ENCODE measurements at regions not wholly inside any gene's neighbourhood (a gene's known extent, or its start where the extent isn't known, plus 50 kb on each side); places are given as distances from the start of the nearest gene placed in this dataset.

DNA sequence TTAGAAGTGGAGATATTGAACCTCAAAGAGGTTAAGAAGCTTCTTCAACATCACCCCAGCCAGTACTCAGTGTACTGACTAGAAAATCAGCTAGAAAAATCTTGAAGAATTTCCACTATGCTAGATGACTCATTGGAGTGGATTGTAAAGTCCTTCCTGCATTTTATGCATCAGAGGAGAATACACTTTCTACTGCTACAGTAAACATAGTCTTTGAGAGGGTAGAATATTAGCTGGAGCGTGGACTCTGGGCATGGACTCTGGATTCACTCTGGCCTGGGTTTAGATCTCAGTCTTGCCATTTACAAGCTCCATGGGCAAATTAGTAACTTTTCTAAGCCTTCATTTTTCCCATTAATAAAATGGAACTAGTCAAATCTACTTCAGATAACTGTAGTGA is 215.9 kb downstream of the IRS1 start:
- no peak for DNase-seq (ENCODE audit: low read depth, low spot score)
- H3K27ac ChIP-seq = peak overlapping the region; percentile 23

DNA sequence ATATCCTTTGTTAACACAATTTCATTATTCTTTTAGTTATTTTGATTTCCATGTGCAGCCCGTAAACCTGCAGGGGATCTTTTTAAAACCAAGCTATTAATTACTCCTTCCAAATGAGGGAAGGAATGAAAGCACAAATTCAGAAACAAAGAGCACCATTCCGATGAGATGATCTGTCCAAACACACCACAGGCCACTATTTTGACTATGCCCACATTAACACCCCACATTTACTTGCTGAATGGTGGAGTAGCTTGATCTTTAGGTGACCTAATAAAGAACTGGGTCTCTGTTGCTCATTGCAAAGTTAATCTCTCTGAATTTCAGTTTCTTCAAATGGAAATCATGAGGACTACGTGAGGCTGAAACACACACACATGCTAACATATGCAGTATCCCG is 218.0 kb downstream of the IRS1 start:
- no peak for DNase-seq (ENCODE audit: low read depth, low spot score)
- H3K27ac ChIP-seq = no peak overlapping the region

DNA sequence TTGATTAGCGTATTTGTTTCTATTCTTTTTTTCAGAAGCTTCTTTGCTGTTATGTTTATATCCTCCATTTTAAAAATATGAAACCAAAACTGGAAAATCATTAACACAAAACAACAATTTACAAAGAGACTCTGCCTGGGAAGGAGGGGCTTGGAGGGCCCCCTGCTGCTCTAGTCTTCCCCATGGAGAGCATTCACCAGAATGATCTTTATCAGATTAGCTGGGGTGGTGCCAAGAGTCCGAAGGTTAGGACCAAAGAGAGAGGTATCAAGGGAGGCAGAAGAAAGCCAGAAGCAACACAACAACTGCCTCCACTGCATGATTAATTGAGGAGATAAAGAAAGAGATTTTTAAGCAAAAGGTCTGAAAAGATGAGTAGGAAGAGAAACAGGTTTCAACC is 218.6 kb downstream of the IRS1 start:
- H3K27ac ChIP-seq = no peak overlapping the region
- no peak for DNase-seq (ENCODE audit: low read depth, low spot score)

GRCh38 chr2:226580403-226580802 is 219.2 kb downstream of the IRS1 start:
- no peak for DNase-seq (ENCODE audit: low read depth, low spot score)
- no peak overlapping the region for H3K27ac ChIP-seq

DNA sequence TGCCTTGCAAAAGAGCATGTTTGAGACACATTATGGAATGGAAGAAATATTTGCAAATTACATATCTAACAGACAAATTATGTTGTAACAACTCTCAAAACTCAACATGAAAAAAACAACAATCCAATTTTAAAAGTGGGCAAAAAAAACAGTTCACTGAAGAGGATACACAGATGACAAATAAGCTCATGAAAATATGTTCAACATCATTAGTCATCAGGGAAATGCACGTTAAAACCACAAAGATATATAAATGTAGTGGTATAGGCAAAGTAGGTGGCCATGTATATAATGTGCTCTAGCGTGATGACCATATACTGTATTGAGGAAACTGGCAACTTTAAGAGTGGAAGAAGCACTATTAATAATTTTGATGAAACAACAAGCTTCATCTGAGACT is 220.1 kb downstream of the IRS1 start:
- no peak for DNase-seq (ENCODE audit: low read depth, low spot score)
- H3K27ac ChIP-seq = no peak overlapping the region

DNA sequence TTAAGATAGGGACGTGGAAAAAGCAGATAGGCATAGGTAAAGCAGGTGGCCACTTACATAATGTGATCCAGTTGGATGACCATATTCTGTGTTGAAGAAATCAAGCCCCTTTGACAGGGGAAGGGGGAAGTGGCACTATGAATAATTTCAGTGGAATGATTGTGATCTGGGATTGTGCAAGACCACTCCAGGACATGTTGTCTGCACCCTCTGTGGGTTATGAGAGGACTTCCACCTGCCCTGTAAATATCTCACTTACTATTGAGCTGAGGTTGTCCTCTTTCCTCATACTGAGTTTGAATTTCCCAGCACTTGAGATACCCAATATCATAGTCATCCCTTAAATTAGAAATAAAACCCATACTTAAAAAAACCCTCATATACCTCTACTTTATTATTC is 220.7 kb downstream of the IRS1 start:
- H3K27ac ChIP-seq = no peak overlapping the region
- no peak for DNase-seq (ENCODE audit: low read depth, low spot score)

DNA sequence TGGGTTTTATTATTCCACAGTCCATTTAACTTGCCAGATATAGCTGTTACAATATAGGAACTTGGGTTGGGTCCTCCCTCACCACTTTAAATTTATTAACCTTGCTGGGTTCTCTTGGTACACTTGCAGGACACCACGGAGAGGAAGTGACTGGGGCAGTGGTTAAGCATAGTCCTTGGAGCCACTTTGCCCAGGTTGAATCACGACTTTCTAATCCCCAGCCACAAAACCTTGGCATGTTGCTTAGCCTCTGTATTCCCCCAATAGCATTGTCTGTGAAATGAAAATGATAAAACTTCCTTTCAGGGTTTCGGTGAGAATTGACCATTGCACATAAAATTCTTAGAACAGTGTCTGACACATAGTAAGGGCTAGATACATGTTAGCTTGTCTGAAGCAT is 221.2 kb downstream of the IRS1 start:
- no peak overlapping the region for H3K27ac ChIP-seq
- no peak for DNase-seq (ENCODE audit: low read depth, low spot score)

GRCh38 chr2:226575928-226576327 is 223.7 kb downstream of the IRS1 start:
- DNase-seq (ENCODE audit: low read depth, low spot score) = no peak
- H3K27ac ChIP-seq = no peak overlapping the region

GRCh38 chr2:226573158-226573557 is 226.5 kb downstream of the IRS1 start:
- H3K27ac ChIP-seq = no peak overlapping the region
- DNase-seq (ENCODE audit: low read depth, low spot score) = no peak

DNA sequence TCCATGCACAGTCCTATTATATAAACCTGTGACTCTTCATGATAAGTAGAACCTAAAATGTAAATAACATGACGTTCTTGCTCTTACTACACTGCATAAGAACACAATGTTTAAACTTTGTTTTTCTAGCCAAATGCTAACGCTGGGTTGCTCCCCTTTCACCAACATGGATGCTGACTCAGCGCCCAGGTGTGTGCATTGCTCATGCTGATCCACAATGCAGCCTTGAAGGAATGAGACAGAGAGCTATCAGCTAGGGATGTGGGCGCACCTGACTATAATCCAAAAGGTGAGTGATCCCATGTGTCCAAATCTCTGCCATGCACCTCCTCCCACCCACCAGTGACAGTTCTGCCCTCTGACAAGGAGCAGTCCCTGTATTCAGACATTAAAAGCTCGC is 235.0 kb downstream of the IRS1 start:
- H3K27ac ChIP-seq = no peak overlapping the region
- peak; percentile 87 for DNase-seq (ENCODE audit: low read depth, low spot score)

- H3K27ac ChIP-seq = no peak overlapping the region
- peak; percentile 60 for DNase-seq (ENCODE audit: low read depth, low spot score)
These were observed 237.7 kb downstream of the IRS1 start for GRCh38 chr2:226561962-226562361.

GRCh38 chr2:226560325-226560724 is 239.3 kb downstream of the IRS1 start:
- no peak for DNase-seq (ENCODE audit: low read depth, low spot score)

DNA sequence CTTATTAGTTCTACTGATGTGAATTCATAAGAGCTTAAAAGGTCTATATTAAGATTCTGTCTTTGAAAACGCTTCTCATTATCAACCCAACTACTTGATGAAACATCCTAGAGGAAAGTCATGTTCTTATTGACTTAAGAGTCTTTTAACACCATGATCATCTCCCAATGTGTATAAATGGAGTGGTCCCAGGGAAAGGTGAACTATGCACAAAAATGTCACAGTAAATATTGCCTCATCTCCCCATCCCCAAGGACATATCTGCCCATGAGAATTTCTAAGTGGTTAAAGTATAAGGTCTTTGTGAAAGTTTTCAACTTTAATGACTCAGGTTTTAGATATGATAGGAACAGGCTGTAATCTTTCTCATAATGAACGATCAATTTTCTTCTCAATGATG is 240.1 kb downstream of the IRS1 start:
- no peak for DNase-seq (ENCODE audit: low read depth, low spot score)
- no peak overlapping the region for H3K27ac ChIP-seq

More at GRCh38 chr2:226560325-226560724, 239.3 kb downstream of the IRS1 start:
- no peak overlapping the region for H3K27ac ChIP-seq

DNA sequence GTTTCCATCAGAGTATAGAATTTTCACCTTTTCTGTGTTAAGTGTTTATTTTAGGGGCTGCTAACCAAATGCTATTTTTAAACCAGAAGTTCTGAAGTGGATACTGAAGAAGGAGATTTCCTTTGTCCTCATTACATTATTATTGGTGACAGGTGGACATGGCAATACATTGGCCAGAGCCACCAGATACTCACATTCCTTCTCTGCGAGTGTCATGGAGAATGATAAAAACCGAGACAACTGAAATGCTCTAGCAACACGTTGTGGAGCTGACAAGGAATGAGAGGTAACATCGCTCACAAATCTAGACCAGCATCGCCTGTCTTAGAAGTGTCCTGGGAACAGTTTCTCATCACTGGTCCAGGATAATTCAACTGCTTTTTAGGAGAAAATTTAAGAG is 241.2 kb downstream of the IRS1 start:
- H3K27ac ChIP-seq = no peak overlapping the region
- DNase-seq (ENCODE audit: low read depth, low spot score) = no peak

- H3K27ac ChIP-seq = no peak overlapping the region
- DNase-seq (ENCODE audit: low read depth, low spot score) = no peak
These were observed 243.6 kb downstream of the IRS1 start for GRCh38 chr2:226556050-226556449.

DNA sequence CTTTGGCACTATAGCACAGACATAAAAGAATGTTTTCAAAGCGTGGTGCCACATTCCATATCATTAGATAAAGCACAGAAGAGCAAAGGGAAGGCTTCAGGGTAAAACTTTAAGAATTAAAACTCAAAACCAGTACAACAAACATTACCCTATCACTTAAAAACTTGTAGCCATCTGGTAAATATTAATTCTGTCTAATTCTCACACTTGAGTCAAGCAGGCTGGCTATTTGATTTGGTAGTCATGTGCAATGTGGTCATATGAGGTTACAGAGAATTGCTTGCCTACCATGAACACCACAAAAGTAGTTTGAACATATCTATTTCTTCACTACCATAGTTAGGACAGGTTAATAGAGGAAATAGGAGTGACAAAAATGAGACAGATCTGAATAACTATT is 244.9 kb downstream of the IRS1 start:
- no peak overlapping the region for H3K27ac ChIP-seq

GRCh38 chr2:226553333-226553732 is 246.3 kb downstream of the IRS1 start:
- H3K27ac ChIP-seq = no peak overlapping the region
- no peak for DNase-seq (ENCODE audit: low read depth, low spot score)

More for the DNA sequence above, 244.9 kb downstream of the IRS1 start:
- DNase-seq (ENCODE audit: low read depth, low spot score) = no peak

GRCh38 chr2:226552571-226553285 is 246.9 kb downstream of the IRS1 start:
- no peak overlapping the region for H3K27ac ChIP-seq
- DNase-seq (ENCODE audit: low read depth, low spot score) = no peak

GRCh38 chr2:226551522-226552250 is 247.9 kb downstream of the IRS1 start:
- DNase-seq (ENCODE audit: low read depth, low spot score) = no peak
- H3K27ac ChIP-seq = no peak overlapping the region

- peak; percentile 43 for DNase-seq (ENCODE audit: low read depth, low spot score)
- no peak overlapping the region for H3K27ac ChIP-seq
These were observed 248.8 kb downstream of the IRS1 start for GRCh38 chr2:226550801-226551200.

DNA sequence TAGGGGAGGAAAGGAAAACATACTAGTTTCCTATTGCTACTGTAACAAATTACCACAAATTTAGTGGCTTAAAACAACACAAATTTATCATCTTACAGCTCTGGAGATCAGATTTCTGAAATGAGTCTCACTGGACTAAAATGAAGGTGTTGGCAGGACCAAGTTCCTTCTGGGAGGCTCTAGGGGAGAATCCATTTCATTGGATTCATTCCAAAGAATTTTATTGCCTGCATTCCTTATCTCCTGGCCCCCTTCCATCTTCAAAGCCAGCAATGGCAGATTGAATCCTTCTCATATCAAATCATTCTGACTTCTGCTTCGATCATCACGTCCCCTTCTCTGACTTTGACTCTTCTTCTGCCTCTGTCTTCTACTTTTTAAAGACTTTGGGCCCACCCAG is 250.9 kb downstream of the IRS1 start:
- no peak overlapping the region for H3K27ac ChIP-seq
- DNase-seq (ENCODE audit: low read depth, low spot score) = no peak

All from epithelial cell of prostate (primary cell).